Aorta (tissue), 5 donors: ENCODE measurements at regions not wholly inside any gene's neighbourhood (a gene's known extent, or its start where the extent isn't known, plus 50 kb on each side); places are given as distances from the start of the nearest gene placed in this dataset.
A peak's percentile ranks its signal among the peaks of the same experiment; 100 is the strongest.
"Not testable (repeated sequence)": the region's sequence is repeated elsewhere in the genome, so short reads cannot be mapped to it uniquely, and the experiment has no call there.

Experiments used
- ATAC-seq: fragments of 200-7000 bp; cut with Tn5 transposase; one replicate; pipeline ENCODE4 v1.9.1; 2022; ENCODE audit warnings: moderate library complexity; ENCODE audit not compliant: low FRiP score
- DNase-seq, 2 donors: peaks; one replicate each; pipeline ENCODE4 v3.0.0-alpha.2; 2020
- H3K27ac ChIP-seq, 2 donors: one replicate each; pipeline ENCODE4 v1.5.1; 2013; ENCODE audit warnings: low read length in 2 of 2, mild to moderate bottlenecking in 2 of 2, moderate library complexity in 2 of 2, control low read depth in 1 of 2, inconsistent platforms in 1 of 2, low read depth in 1 of 2
- H3K27me3 ChIP-seq, 2 donors: one replicate each; pipeline ENCODE4 v1.6.1; 2013; ENCODE audit warnings: control low read depth in 1 of 2, low read length in 1 of 2, mild to moderate bottlenecking in 1 of 2, moderate library complexity in 1 of 2; ENCODE audit not compliant: insufficient read depth in 2 of 2, control insufficient read depth in 1 of 2
- H3K36me3 ChIP-seq, 2 donors: one replicate each; pipeline ENCODE4 v1.6.1; 2013; ENCODE audit warnings: control low read depth in 1 of 2, low read length in 1 of 2, mild to moderate bottlenecking in 1 of 2; ENCODE audit not compliant: insufficient read depth in 2 of 2, control insufficient read depth in 1 of 2
- H3K4me1 ChIP-seq, 2 donors: one replicate each; pipeline ENCODE4 v1.6.1; 2013; ENCODE audit warnings: low read length in 2 of 2, control low read depth in 1 of 2, mild to moderate bottlenecking in 1 of 2, moderate library complexity in 1 of 2; ENCODE audit not compliant: insufficient read depth in 2 of 2, control insufficient read depth in 1 of 2
- H3K4me3 ChIP-seq, 2 donors: one replicate each; pipeline ENCODE4 v1.5.1; 2013; ENCODE audit warnings: low read length in 2 of 2, control low read depth in 1 of 2, mild to moderate bottlenecking in 1 of 2
- H3K9me3 ChIP-seq: one replicate; pipeline ENCODE4 v1.6.1; 2013; ENCODE audit warnings: mild to moderate bottlenecking, low read length; ENCODE audit not compliant: control insufficient read depth
- WGBS, 2 donors: extraction: QIAGEN DNeasy Blood & Tissue Kit; methylation state at CpG; one replicate each; pipeline ENCODE4 v1.1.7; 2013; 5-methylcytosine and 5-hydroxymethylcytosine counted together
- intact Hi-C, 2 donors: fragments of 100-400 bp; cut with DNase I; formaldehyde crosslinking; loops; one replicate each; pipeline versions ENCODE4 v1.14.2 to v1.15.0; 2022
- donor health status: healthy with polysubstance abuse.
- donor health status: Bipolar disorder and iron deficiency.
- donor health status: DM: no; HTN: no; CAD: no.
- donor health status: DM: no; HTN: no; CAD: no.
- donor health status: DM: yes; HTN: yes; CAD: no.

GRCh38 chr2:39879001-39879400, 99.9 kb upstream of the THUMPD2 start:
- H3K27ac ChIP-seq, ATAC-seq, H3K27me3 ChIP-seq, intact Hi-C loops, H3K4me3 ChIP-seq, H3K4me1 ChIP-seq, DNase-seq, H3K36me3 ChIP-seq, H3K9me3 ChIP-seq: not testable (repeated sequence)
- 88 to 89% methylated on average over 2 of the region's 2 CpGs for WGBS, 2 donors

DNA sequence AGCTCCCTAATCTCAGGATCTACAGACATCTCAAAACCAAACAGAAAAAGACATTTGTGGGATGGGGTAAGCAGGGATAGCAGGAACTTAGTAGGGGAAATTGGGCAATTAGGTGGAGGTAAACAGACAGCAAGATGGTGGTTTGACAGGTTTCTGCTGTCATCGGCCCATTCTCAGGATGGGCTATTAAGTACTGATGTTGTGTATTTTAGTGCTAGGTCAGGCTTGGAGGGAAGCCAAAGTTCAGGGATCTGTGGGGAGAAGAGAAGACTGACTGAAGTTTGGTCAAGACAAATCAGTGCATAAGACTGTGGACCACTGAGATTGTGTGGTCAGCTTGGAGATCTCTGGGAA, 96.8 kb upstream of the THUMPD2 start:
- 90 to 95% methylated on average over 1 of the region's 1 CpG for WGBS, 2 donors
- Histone ChIP-seq H3K36me3 (no peaks in the 10 kb centered on the region), H3K27me3 (no peaks in the 10 kb centered on the region), H3K4me1 (peaks cover 2 to 3% of the 10 kb centered on the region in 2 donors), H3K27ac (no peak overlapping the region), H3K9me3 (no peaks in the 10 kb centered on the region), H3K4me3 (no peak overlapping the region)
- intact Hi-C loops = no loop called here
- ATAC-seq (no peak), DNase-seq (no peak)

DNA sequence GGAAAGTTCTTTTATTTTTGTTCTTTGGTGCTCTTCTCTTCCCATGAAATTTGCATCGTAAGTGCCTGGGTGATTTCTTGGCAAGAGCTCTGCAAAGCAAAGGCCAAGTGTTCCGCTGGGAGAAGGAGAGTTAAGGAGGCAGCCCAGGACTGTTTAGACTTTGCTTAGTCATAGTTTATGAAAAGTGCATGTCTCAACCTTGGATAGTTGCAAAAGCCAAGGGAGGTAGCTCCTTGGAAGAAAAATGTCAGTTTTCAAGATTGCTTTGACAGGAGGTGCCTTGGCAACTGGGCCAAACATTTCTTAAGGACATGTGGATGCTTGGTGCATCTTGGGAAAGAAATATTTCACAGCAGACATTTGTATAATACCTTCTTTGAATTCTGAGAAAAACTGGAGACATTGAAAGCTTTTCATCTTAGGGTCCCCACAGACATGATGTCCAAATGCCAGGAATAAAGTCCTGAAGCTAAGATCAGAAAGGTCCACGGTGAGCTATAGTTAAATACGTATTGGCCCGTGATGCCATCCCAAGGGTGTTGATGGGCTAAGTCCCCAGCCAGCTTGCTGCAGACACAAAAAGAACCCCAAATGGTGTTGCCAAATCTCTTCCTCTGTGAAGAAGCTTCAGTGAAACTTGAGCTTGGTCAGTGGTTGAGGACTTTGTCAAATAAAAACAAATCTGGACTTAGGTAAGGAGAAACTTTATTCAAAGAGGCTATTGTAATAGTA, 96.3 kb upstream of the THUMPD2 start:
- intact Hi-C loops = no loop called here
- H3K4me1 ChIP-seq = peaks cover 2 to 3% of the 10 kb centered on the region in 2 donors

GRCh38 chr2:39874236-39874635, 95.2 kb upstream of the THUMPD2 start:
- H3K27ac ChIP-seq = no peak overlapping the region
- no peaks in the 10 kb centered on the region for H3K36me3 ChIP-seq
- WGBS, 2 donors = 94 to 97% methylated on average over 4 of the region's 4 CpGs
- DNase-seq (no peak), ATAC-seq (no peak)
- H3K9me3 ChIP-seq = no peaks in the 10 kb centered on the region
- H3K27me3 ChIP-seq = no peaks in the 10 kb centered on the region
- intact Hi-C loops = no loop called here
- H3K4me3 ChIP-seq = no peak overlapping the region
- H3K4me1 ChIP-seq = peaks cover 2 to 3% of the 10 kb centered on the region in 2 donors

More for the DNA sequence above, 96.3 kb upstream of the THUMPD2 start:
- Histone ChIP-seq H3K9me3 (no peaks in the 10 kb centered on the region), H3K36me3 (no peaks in the 10 kb centered on the region), H3K27ac (no peak overlapping the region), H3K27me3 (no peaks in the 10 kb centered on the region), H3K4me3 (no peak overlapping the region)
- DNase-seq (peak in 1 of 2 donors; percentile 70), ATAC-seq (peak; percentile 91)
- WGBS, 2 donors = 23 to 26% methylated on average over 5 of the region's 5 CpGs

- H3K9me3 ChIP-seq = no peaks in the 10 kb centered on the region
- intact Hi-C loops = no loop called here
- WGBS, 2 donors = 96 to 97% methylated on average over 3 of the region's 3 CpGs
- H3K4me1 ChIP-seq = peaks cover 2 to 3% of the 10 kb centered on the region in 2 donors
- H3K27ac ChIP-seq = no peak overlapping the region
- DNase-seq = no peak
- H3K4me3 ChIP-seq = no peak overlapping the region
- H3K36me3 ChIP-seq = no peaks in the 10 kb centered on the region
- H3K27me3 ChIP-seq = no peaks in the 10 kb centered on the region
- no peak for ATAC-seq
Measured at GRCh38 chr2:39873586-39873985, 94.5 kb upstream of the THUMPD2 start.

DNA sequence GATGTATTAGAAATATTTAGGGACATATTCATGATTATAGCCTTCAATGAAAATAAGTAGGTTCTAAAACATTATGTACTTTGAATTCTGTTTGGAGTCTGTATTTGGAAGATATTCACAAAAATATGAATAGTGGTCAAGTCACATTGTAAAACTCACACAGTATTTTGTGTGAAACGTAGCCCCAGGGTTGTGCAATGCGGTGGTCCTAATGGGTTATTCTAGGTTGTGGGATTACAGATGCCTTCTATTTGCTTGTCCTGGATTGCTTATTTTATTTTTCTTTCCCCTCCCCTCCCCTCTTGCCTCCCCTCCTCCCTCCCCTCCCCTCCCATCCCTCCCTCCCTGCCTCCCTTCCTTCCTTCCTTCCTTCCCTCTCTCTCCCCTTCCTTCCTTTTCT, 93.7 kb upstream of the THUMPD2 start:
- DNase-seq (no peak), ATAC-seq (no peak)
- H3K4me1 ChIP-seq = peaks cover 2 to 3% of the 10 kb centered on the region in 2 donors
- no peaks in the 10 kb centered on the region for H3K27me3 ChIP-seq
- no peaks in the 10 kb centered on the region for H3K9me3 ChIP-seq
- WGBS, 2 donors = 96 to 97% methylated on average over 2 of the region's 2 CpGs
- H3K4me3 ChIP-seq = no peak overlapping the region
- intact Hi-C loops = no loop called here
- no peak overlapping the region for H3K27ac ChIP-seq
- H3K36me3 ChIP-seq = no peaks in the 10 kb centered on the region

- Histone ChIP-seq H3K4me1 (peaks cover 2 to 3% of the 10 kb centered on the region in 2 donors), H3K27ac (no peak overlapping the region), H3K27me3 (no peaks in the 10 kb centered on the region), H3K4me3 (no peak overlapping the region), H3K9me3 (no peaks in the 10 kb centered on the region), H3K36me3 (no peaks in the 10 kb centered on the region)
- intact Hi-C loops = no loop called here
- DNase-seq (no peak), ATAC-seq (no peak)
- WGBS, 2 donors = 55 to 60% methylated on average over 7 of the region's 7 CpGs
Measured at GRCh38 chr2:39871291-39871761, 92.3 kb upstream of the THUMPD2 start.

- Histone ChIP-seq H3K4me3 (no peak overlapping the region), H3K4me1 (peaks cover 1 to 2% of the 10 kb centered on the region in 2 donors), H3K27me3 (no peaks in the 10 kb centered on the region), H3K27ac (no peak overlapping the region), H3K9me3 (no peaks in the 10 kb centered on the region), H3K36me3 (no peaks in the 10 kb centered on the region)
- ATAC-seq (no peak), DNase-seq (no peak)
- intact Hi-C loops = no loop called here
- WGBS, 2 donors = 93 to 94% methylated on average over 3 of the region's 3 CpGs
Measured at GRCh38 chr2:39870871-39871270, 91.8 kb upstream of the THUMPD2 start.

DNA sequence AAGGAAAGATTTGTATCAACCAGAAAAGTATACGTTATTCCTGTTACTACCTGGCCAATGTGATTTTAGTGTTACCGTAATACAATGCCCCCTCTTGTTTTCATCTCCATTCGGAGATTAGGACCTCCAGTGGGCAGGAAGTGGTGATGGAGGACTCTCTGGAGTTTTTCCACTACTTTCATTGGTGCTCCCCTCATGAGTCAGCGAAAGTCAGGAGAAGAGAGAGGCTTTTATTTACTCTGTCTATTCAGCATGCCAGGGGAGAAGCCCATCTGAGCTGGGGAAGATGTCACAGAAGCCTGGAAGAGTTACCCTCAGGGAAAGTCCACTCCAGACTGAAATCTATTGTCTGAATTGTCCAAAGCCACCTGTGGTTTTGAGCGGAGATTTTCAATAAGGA, 88.2 kb upstream of the THUMPD2 start:
- intact Hi-C loops = no loop called here
- WGBS, 2 donors = 88 to 89% methylated on average over 5 of the region's 5 CpGs
- Histone ChIP-seq H3K4me1 (no peaks in the 10 kb centered on the region), H3K36me3 (no peaks in the 10 kb centered on the region), H3K4me3 (no peak overlapping the region), H3K27me3 (no peaks in the 10 kb centered on the region), H3K9me3 (peaks cover 1% of the 10 kb centered on the region), H3K27ac (no peak overlapping the region)
- no peak for ATAC-seq
- DNase-seq = no peak
